ENCODE measurements at regions not wholly inside any gene's neighbourhood (a gene's known extent, or its start where the extent isn't known, plus 50 kb on each side); places are given as distances from the start of the nearest gene placed in this dataset.
"Not testable (repeated sequence)": the region's sequence is repeated elsewhere in the genome, so short reads cannot be mapped to it uniquely, and the experiment has no call there.

- FAIRE-seq (no peak), DNase-seq (ENCODE audit: low read depth in 1 of 2, low spot score in 1 of 2) (no peak), ATAC-seq (no peak)
- ChIA-PET CTCF (interaction anchor here (0.6 kb wide), 1 partner anchor 303 kb away, joined by 3 read pairs; no protein-coding TSS in a partner anchor), POLR2A (no interaction called here)
- no peaks in the 10 kb centered on the region for H3K4me1 ChIP-seq
- no peak overlapping the region for H3K4me3 ChIP-seq
- 24% methylated on average over 2 of the region's 2 CpGs for WGBS (ENCODE audit: missing lambda C conversion rate)
- no peak overlapping the region for H3K4me2 ChIP-seq
- H3K9me3 ChIP-seq, result peaks cover 5% of the 10 kb centered on the region; the same call in 1 of the 3 replicates
- no peak overlapping the region for H3K27ac ChIP-seq
- TF ChIP-seq JUNB (IDR thresholded peaks at IDR 0.05), result no peak
- TF ChIP-seq RNF2 (IDR thresholded peaks at IDR 0.05; ENCODE audit: borderline replicate concordance, low read depth), result no peak
- no peak for TF ChIP-seq CBX2 (IDR thresholded peaks at IDR 0.05; ENCODE audit: borderline replicate concordance, low read depth)
- no peak for TF ChIP-seq HES2 (IDR thresholded peaks at IDR 0.05)
- no peak for TF ChIP-seq HOXB13 (CRISPR knock-in tag; IDR thresholded peaks at IDR 0.05; ENCODE audit: low read depth)
Observed at GRCh38 chr1:233816348-233816747, 88.1 kb upstream of the SLC35F3 start.

DNA sequence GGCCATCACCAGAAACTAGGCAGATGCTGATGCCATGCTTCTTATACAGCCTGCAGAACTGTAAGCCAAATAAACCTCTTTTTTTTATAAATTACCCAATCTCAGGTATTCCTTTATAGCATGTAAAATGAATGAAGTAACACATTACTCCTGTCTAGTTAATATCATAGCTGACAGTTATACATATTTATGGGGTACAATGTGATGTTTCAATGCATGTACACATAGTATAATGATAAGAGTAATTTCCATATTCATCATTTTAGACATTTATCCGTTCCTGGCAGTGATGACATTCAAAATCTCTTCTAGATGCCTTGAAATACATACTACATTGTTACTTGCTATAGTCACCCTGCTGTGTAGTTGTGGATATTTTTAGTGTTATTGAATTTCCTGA, 85.4 kb upstream of the SLC35F3 start:
- FAIRE-seq (no peak), DNase-seq (ENCODE audit: low read depth in 1 of 2, low spot score in 1 of 2) (no peak), ATAC-seq (no peak)
- ChIA-PET CTCF (interaction anchor here (1.0 to 1.2 kb wide), 2 partner anchors 85 to 393 kb away, joined by 3 read pairs; partner anchors contain the start of gene SLC35F3), POLR2A (no interaction called here)
- H3K4me1 ChIP-seq, result no peaks in the 10 kb centered on the region
- peaks cover 16% of the 10 kb centered on the region; the same call in 2 of the 3 replicates for H3K9me3 ChIP-seq
- no peak for TF ChIP-seq ZSCAN20 (CRISPR knock-in tag; IDR thresholded peaks at IDR 0.05)
- no peak for TF ChIP-seq HMGXB4 (CRISPR knock-in tag; IDR thresholded peaks at IDR 0.05; ENCODE audit: borderline replicate concordance)
- no peak for TF ChIP-seq RNF2 (IDR thresholded peaks at IDR 0.05; ENCODE audit: borderline replicate concordance, low read depth)
- no peak for TF ChIP-seq TFCP2L1 (CRISPR knock-in tag; IDR thresholded peaks at IDR 0.05)
- no peak for TF ChIP-seq CBX8 (IDR thresholded peaks at IDR 0.05)
- TF ChIP-seq CHD4 (IDR thresholded peaks at IDR 0.05; ENCODE audit: borderline replicate concordance), result no peak
- no peak for TF ChIP-seq ZFP36 (IDR thresholded peaks at IDR 0.05; ENCODE audit: borderline replicate concordance, partially characterized antibody)
- no peak for TF ChIP-seq SMC3 (IDR thresholded peaks at IDR 0.05)
- no peak for TF ChIP-seq MAZ (IDR thresholded peaks at IDR 0.05; ENCODE audit: borderline replicate concordance, low read depth, low read length)
- no peak for TF ChIP-seq ZNF302 (CRISPR knock-in tag; IDR thresholded peaks at IDR 0.05)
- TF ChIP-seq HOXA7 (CRISPR knock-in tag; IDR thresholded peaks at IDR 0.05), result no peak
- no peak for TF ChIP-seq MAFK (IDR thresholded peaks at IDR 0.05; ENCODE audit: partially characterized antibody)
- TF ChIP-seq KDM1A (IDR thresholded peaks at IDR 0.05; ENCODE audit: low read depth), result no peak
- no peak overlapping the region for H3K27ac ChIP-seq
- no peak overlapping the region for H3K4me3 ChIP-seq
- WGBS (ENCODE audit: missing lambda C conversion rate), result 7% methylated on average over 1 of the region's 1 CpG
- no peak overlapping the region for H3K4me2 ChIP-seq

DNA sequence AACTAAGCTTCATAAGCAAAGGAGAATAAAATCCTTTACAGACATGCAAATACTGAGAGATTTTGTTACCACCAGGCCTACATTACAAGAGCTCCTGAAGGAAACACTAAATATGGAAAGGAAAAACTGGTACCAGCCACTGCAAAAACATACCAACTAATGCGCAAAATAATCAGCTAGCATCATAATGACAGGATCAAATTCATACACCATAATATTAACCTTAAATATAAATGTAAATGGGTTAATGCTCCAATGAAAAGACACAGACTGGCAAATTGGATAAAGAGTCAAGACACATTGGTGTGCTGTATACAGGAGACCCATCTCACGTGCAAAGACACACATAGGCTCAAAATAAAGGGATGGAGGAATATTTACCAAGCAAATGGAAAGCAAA, 80.3 kb upstream of the SLC35F3 start:
- FAIRE-seq; ATAC-seq; H3K27ac ChIP-seq; H3K4me3 ChIP-seq; DNase-seq (ENCODE audit: low read depth in 1 of 2, low spot score in 1 of 2); POLR2A ChIA-PET; H3K4me1 ChIP-seq; H3K4me2 ChIP-seq: not testable (repeated sequence)
- H3K9me3 ChIP-seq, result peaks cover 19% of the 10 kb centered on the region; the same call in 2 of the 3 replicates
- WGBS (ENCODE audit: missing lambda C conversion rate), result 51% methylated on average over 2 of the region's 2 CpGs
- CTCF ChIA-PET, result interaction anchor here (1.5 to 1.6 kb wide), 2 partner anchors 33 to 80 kb away, joined by 4 read pairs; partner anchors contain the start of gene SLC35F3

DNA sequence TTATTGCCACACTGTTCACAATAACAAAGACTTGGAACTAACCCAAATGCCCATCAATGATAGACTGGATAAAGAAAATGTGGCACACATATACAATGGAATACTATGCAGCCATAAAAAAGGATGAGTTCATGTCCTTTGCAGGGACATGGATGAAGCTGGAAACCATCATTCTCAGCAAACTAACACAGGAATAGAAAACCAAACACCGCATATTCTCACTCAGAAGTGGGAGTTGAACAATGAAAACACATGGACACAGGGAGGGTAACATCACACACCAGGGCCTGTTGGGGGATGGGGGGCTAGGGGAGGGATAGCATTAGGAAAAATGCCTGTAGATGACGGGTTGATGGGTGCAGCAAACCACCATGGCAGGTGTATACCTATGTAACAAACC, 76.5 kb upstream of the SLC35F3 start:
- H3K27ac ChIP-seq; H3K4me1 ChIP-seq; POLR2A ChIA-PET; CTCF ChIA-PET; H3K4me3 ChIP-seq; DNase-seq (ENCODE audit: low read depth in 1 of 2, low spot score in 1 of 2); FAIRE-seq; ATAC-seq; H3K4me2 ChIP-seq: not testable (repeated sequence)
- peaks cover 15% of the 10 kb centered on the region; the same call in 2 of the 3 replicates for H3K9me3 ChIP-seq
- WGBS (ENCODE audit: missing lambda C conversion rate), result 12% methylated on average over 2 of the region's 2 CpGs

All from A549 (cell line).